ENCODE measurements at regions not wholly inside any gene's neighbourhood (a gene's known extent, or its start where the extent isn't known, plus 50 kb on each side); places are given as distances from the start of the nearest gene placed in this dataset.

DNA sequence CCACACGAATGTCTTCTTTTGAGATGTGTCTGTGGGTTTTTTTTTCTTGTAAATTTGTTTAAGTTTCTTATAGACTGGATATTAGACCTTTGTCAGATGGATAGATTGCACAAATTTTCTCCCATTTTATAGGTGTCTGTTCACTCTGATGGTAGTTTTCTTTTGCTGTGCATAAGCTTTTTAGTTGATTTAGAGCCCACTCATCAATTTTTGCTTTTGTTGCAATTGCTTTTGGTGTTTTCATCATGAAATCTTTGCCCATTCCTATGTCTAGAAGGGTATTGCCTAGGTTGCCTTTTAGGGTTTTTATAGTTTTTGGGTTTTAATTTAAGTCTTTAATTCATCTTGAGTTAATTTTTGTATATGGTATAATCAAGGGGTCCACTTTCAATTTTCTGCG lies 57.7 kb downstream of the NKX2-2 start:
- Histone ChIP-seq H3K27ac (ENCODE audit: low read length) (no peak overlapping the region), H3K4me1 (ENCODE audit: control insufficient read depth, insufficient read depth, low read length) (no peaks in the 10 kb centered on the region), H3K4me3 (ENCODE audit: low read depth in 2 of 2, low read length in 2 of 2) (no peak overlapping the region), H3K9me3 (ENCODE audit: control insufficient read depth, insufficient read depth, low read depth, low read length) (no peaks in the 10 kb centered on the region), H3K27me3 (ENCODE audit: control insufficient read depth, insufficient read depth, low read length) (peaks cover 4% of the 10 kb centered on the region; the same call in 1 of the 2 replicates), H3K36me3 (ENCODE audit: control insufficient read depth, insufficient read depth, low read length) (no peaks in the 10 kb centered on the region)
- intact Hi-C loops (cut with micrococcal nuclease; ENCODE audit: unreplicated experiment) (no loop called here), in situ Hi-C loops (cut with HindIII; ENCODE audit: low pct_unique_long_range_greater_than_20kb, low sequenced_read_pairs) (no loop called here)
- BruUV-seq (replicated peaks) = no TSS peak
- DNase-seq (ENCODE audit: low read depth, low spot score) (no peak), ATAC-seq (no peak)
- ChIA-PET POLR2A (no interaction called here), CTCF (no interaction called here)
- TF ChIP-seq POLR2AphosphoS5 (IDR thresholded peaks at IDR 0.05; ENCODE audit: low read depth, low read length) = no peak
- TF ChIP-seq TCF7L2 (IDR thresholded peaks at IDR 0.05; ENCODE audit: low read depth, low read length) = no peak
- TF ChIP-seq, protein P1, sequence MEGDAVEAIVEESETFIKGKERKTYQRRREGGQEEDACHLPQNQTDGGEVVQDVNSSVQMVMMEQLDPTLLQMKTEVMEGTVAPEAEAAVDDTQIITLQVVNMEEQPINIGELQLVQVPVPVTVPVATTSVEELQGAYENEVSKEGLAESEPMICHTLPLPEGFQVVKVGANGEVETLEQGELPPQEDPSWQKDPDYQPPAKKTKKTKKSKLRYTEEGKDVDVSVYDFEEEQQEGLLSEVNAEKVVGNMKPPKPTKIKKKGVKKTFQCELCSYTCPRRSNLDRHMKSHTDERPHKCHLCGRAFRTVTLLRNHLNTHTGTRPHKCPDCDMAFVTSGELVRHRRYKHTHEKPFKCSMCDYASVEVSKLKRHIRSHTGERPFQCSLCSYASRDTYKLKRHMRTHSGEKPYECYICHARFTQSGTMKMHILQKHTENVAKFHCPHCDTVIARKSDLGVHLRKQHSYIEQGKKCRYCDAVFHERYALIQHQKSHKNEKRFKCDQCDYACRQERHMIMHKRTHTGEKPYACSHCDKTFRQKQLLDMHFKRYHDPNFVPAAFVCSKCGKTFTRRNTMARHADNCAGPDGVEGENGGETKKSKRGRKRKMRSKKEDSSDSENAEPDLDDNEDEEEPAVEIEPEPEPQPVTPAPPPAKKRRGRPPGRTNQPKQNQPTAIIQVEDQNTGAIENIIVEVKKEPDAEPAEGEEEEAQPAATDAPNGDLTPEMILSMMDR (IDR thresholded peaks at IDR 0.05) = no peak
- TF ChIP-seq REST (IDR thresholded peaks at IDR 0.05; ENCODE audit: insufficient read depth in 1 of 2, low read depth in 2 of 2, low read length in 1 of 2) = no peak
- no peak for TF ChIP-seq SIN3A (IDR thresholded peaks at IDR 0.05; ENCODE audit: borderline replicate concordance, insufficient read depth, low read depth, low read length)

DNA sequence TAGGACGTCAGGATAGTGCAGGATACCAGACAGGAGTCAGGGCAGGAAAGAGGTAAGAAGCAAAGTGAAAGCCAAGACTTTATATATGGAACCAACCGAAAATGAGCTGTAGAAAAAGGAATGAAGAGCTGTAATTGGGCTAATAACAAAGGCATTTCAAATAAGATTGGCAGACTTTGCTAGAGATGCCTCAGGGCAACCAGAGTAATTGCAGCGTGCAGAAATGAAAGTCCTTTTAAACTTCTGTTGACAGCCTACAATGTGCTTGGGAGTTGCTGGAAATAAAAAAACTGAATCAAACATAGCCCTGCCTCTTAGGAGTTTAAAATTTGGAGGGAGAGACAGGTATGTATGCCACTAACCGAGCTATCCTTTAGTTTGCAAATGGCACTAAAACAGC lies 56.4 kb upstream of the NKX2-4 start:
- Histone ChIP-seq H3K36me3 (ENCODE audit: control insufficient read depth, insufficient read depth, low read length) (no peaks in the 10 kb centered on the region), H3K27me3 (ENCODE audit: control insufficient read depth, insufficient read depth, low read length) (no peaks in the 10 kb centered on the region; the same call in 1 of the 2 replicates), H3K4me3 (ENCODE audit: low read depth in 2 of 2, low read length in 2 of 2) (no peak overlapping the region), H3K4me1 (ENCODE audit: control insufficient read depth, insufficient read depth, low read length) (no peaks in the 10 kb centered on the region), H3K9me3 (ENCODE audit: control insufficient read depth, insufficient read depth, low read depth, low read length) (no peaks in the 10 kb centered on the region), H3K27ac (ENCODE audit: low read length) (no peak overlapping the region)
- CTCF ChIA-PET = no interaction called here
- intact Hi-C loops (cut with micrococcal nuclease; ENCODE audit: unreplicated experiment) (no loop called here), in situ Hi-C loops (cut with HindIII; ENCODE audit: low pct_unique_long_range_greater_than_20kb, low sequenced_read_pairs) (no loop called here)
- DNase-seq (ENCODE audit: low read depth, low spot score) (no peak), ATAC-seq (no peak)
- POLR2A ChIA-PET = no interaction called here
- no TSS peak for BruUV-seq (replicated peaks)
- no peak for TF ChIP-seq SIN3A (IDR thresholded peaks at IDR 0.05; ENCODE audit: borderline replicate concordance, insufficient read depth, low read depth, low read length)
- TF ChIP-seq TCF7L2 (IDR thresholded peaks at IDR 0.05; ENCODE audit: low read depth, low read length) = no peak
- TF ChIP-seq, protein P1 (IDR thresholded peaks at IDR 0.05) = no peak
- no peak for TF ChIP-seq REST (IDR thresholded peaks at IDR 0.05; ENCODE audit: insufficient read depth in 1 of 2, low read depth in 2 of 2, low read length in 1 of 2)
- no peak for TF ChIP-seq POLR2AphosphoS5 (IDR thresholded peaks at IDR 0.05; ENCODE audit: low read depth, low read length)

Measured in Panc1 (cell line).